OCI-LY7 (cell line): ENCODE measurements at regions not wholly inside any gene's neighbourhood (a gene's known extent, or its start where the extent isn't known, plus 50 kb on each side); places are given as distances from the start of the nearest gene placed in this dataset.

Experiments used
- EZH2phosphoT487 ChIP-seq: fragments of 200-600 bp; sonication (generic); IDR thresholded peaks from 2 replicates; pipeline ENCODE4 v1.6.1; 2018; ENCODE audit warnings: low read depth, borderline replicate concordance, mild to moderate bottlenecking, mixed run types, antibody characterized with exemption, low read length, moderate library complexity, mixed read lengths
- TF ChIP-seq, protein P1 (sequence below): fragments of 200-600 bp; sonication (generic); conservative IDR thresholded peaks from 2 replicates; pipeline ENCODE4 v1.5.1; 2014; ENCODE audit warnings: mild to moderate bottlenecking, antibody characterized with exemption, low read length, moderate library complexity, mixed read lengths

- TF ChIP-seq, protein P1, sequence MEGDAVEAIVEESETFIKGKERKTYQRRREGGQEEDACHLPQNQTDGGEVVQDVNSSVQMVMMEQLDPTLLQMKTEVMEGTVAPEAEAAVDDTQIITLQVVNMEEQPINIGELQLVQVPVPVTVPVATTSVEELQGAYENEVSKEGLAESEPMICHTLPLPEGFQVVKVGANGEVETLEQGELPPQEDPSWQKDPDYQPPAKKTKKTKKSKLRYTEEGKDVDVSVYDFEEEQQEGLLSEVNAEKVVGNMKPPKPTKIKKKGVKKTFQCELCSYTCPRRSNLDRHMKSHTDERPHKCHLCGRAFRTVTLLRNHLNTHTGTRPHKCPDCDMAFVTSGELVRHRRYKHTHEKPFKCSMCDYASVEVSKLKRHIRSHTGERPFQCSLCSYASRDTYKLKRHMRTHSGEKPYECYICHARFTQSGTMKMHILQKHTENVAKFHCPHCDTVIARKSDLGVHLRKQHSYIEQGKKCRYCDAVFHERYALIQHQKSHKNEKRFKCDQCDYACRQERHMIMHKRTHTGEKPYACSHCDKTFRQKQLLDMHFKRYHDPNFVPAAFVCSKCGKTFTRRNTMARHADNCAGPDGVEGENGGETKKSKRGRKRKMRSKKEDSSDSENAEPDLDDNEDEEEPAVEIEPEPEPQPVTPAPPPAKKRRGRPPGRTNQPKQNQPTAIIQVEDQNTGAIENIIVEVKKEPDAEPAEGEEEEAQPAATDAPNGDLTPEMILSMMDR, result no peak
- no peak for TF ChIP-seq EZH2phosphoT487
These were observed 104.3 kb upstream of the FAM78B start for GRCh38 chr1:166271151-166271538.
